Liver (tissue), 3 donors: ENCODE measurements at regions not wholly inside any gene's neighbourhood (a gene's known extent, or its start where the extent isn't known, plus 50 kb on each side); places are given as distances from the start of the nearest gene placed in this dataset.
"Not testable (repeated sequence)": the region's sequence is repeated elsewhere in the genome, so short reads cannot be mapped to it uniquely, and the experiment has no call there.

Experiments
- CTCF ChIP-seq: fragments of 150-350 bp; IDR thresholded peaks from 2 replicates; pipeline ENCODE4 v1.5.1; 2017; ENCODE audit warnings: improper control_type of control experiment, low read depth, low read length; ENCODE audit not compliant: missing input control
- GABPA ChIP-seq, 2 donors: IDR thresholded peaks in 1 of 2; conservative IDR thresholded peaks in 1 of 2; 2 replicates each; pipeline ENCODE4 v1.6.1; 2016; ENCODE audit warnings: antibody characterized with exemption in 2 of 2, mild to moderate bottlenecking in 1 of 2, moderate library complexity in 1 of 2
- HNF4A ChIP-seq, 2 donors: conservative IDR thresholded peaks; 2 replicates each; pipeline ENCODE4 v1.6.1; 2016; ENCODE audit warnings: antibody characterized with exemption in 2 of 2, mild to moderate bottlenecking in 2 of 2
- MAX ChIP-seq: IDR thresholded peaks from 2 replicates; pipeline ENCODE4 v1.6.1; 2016; ENCODE audit warnings: antibody characterized with exemption
- NR2F2 ChIP-seq: IDR thresholded peaks from 2 replicates; pipeline ENCODE4 v1.6.1; 2016; ENCODE audit warnings: antibody characterized with exemption
- RAD21 ChIP-seq, 2 donors: IDR thresholded peaks; 2 replicates each; pipeline ENCODE4 v1.6.1; 2016; ENCODE audit warnings: antibody characterized with exemption in 2 of 2, mild to moderate bottlenecking in 2 of 2
- REST ChIP-seq: IDR thresholded peaks from 2 replicates; pipeline ENCODE4 v1.6.1; 2016; ENCODE audit warnings: antibody characterized with exemption, mild to moderate bottlenecking
- RXRA ChIP-seq, 2 donors: IDR thresholded peaks; 2 replicates each; pipeline ENCODE4 v1.6.1; 2017 to 2018; ENCODE audit warnings: antibody characterized with exemption in 2 of 2, mild to moderate bottlenecking in 1 of 2
- SP1 ChIP-seq: IDR thresholded peaks from 2 replicates; pipeline ENCODE4 v1.6.1; 2018; ENCODE audit warnings: antibody characterized with exemption, mild to moderate bottlenecking
- TAF1 ChIP-seq: conservative IDR thresholded peaks from 2 replicates; pipeline ENCODE4 v1.6.1; 2016; ENCODE audit warnings: antibody characterized with exemption, mild to moderate bottlenecking
- ZBTB33 ChIP-seq: IDR thresholded peaks from 2 replicates; pipeline ENCODE4 v1.6.1; 2016; ENCODE audit warnings: antibody characterized with exemption
- donor health status: healthy.
- donor health status: healthy.

- not testable (repeated sequence) for TF ChIP-seq CTCF; MAX; HNF4A (conservative IDR thresholded peaks at IDR 0.05); NR2F2; GABPA (IDR thresholded peaks at IDR 0.05 in 1 of 2, conservative IDR thresholded peaks at IDR 0.05 in 1 of 2); REST; SP1; ZBTB33; RAD21 (IDR thresholded peaks at IDR 0.05); RXRA (IDR thresholded peaks at IDR 0.05); TAF1
Measured at GRCh38 chr10:46657437-46657836, 78.5 kb downstream of the SYT15 start.
